GM12878 (cell line): ENCODE measurements at regions not wholly inside any gene's neighbourhood (a gene's known extent, or its start where the extent isn't known, plus 50 kb on each side); places are given as distances from the start of the nearest gene placed in this dataset.

Experiments used
- ATAC-seq: fragments of 200-7000 bp; cut with Tn5 transposase; 3 replicates; pipeline ENCODE4 v1.9.1; 2020; ENCODE audit warnings: mild to moderate bottlenecking, moderate library complexity
- BruUV-seq: library from RNA; stranded (reverse); fragments of 400-500 nt; replicated peaks from 2 replicates; lab custom pipeline; 2021; lab: Mats Ljungman, UMichigan
- CTCF ChIA-PET: fragments of 300-600 bp; sonication (Branson Sonifier 250); formaldehyde crosslinking; extraction: SDS; loops from one replicate; lab custom pipeline; 2021; ENCODE audit warnings: inconsistent platforms; lab: Yijun Ruan, JAX
- POLR2A ChIA-PET: fragments of 350-600 bp; formaldehyde crosslinking; extraction: SDS; loops from one replicate; lab custom pipeline; 2021; ENCODE audit warnings: inconsistent platforms; lab: Charles Lee
- RAD21 ChIA-PET: fragments of 300-600 bp; sonication (Branson Sonifier 250); formaldehyde crosslinking; loops from one replicate; lab custom pipeline; 2023; ENCODE audit warnings: antibody characterized with exemption; ENCODE audit not compliant: unreplicated experiment; lab: Charles Lee
- SMC1A ChIA-PET: fragments of 300-600 bp; sonication (Branson Sonifier 250); formaldehyde crosslinking; loops from one replicate; lab custom pipeline; 2023; ENCODE audit not compliant: unreplicated experiment, uncharacterized antibody; lab: Charles Lee
- DNase-seq: peaks from one replicate; pipeline ENCODE4 v3.0.0-alpha.2; 2011; ENCODE audit warnings: low read depth, low spot score
- FAIRE-seq: peaks from 3 replicates; lab custom pipeline; 2011; peaks lifted over from hg19 to GRCh38; lab: Jason Lieb, UNC
- H2AFZ ChIP-seq: 2 replicates; pipeline ENCODE4 v1.6.0; 2011; ENCODE audit warnings: low read depth, low read length, control low read depth; ENCODE audit not compliant: control insufficient read depth
- H3K27ac ChIP-seq: 2 replicates; pipeline ENCODE4 v1.5.1; 2011; ENCODE audit warnings: control low read depth; ENCODE audit not compliant: control insufficient read depth, insufficient read depth
- H3K27me3 ChIP-seq, 2 experiments: replicated peaks in 1 of 2; 2 replicates each; pipeline versions ENCODE4 v1.6.0 to v1.6.1; 2011; ENCODE audit warnings: low read length in 1 of 2; ENCODE audit not compliant: control insufficient read depth in 2 of 2, insufficient read depth in 2 of 2
- H3K36me3 ChIP-seq, 2 experiments: 2 replicates each; pipeline ENCODE4 v1.5.1; 2011; ENCODE audit warnings: low read length in 1 of 2; ENCODE audit not compliant: control insufficient read depth in 2 of 2, insufficient read depth in 2 of 2
- H3K4me1 ChIP-seq: 2 replicates; pipeline ENCODE4 v1.6.1; 2011; ENCODE audit warnings: mild to moderate bottlenecking, low read length, moderate library complexity, mixed read lengths; ENCODE audit not compliant: control insufficient read depth, insufficient read depth
- H3K4me2 ChIP-seq: 2 replicates; pipeline ENCODE4 v1.6.0; 2011; ENCODE audit warnings: control low read depth; ENCODE audit not compliant: control insufficient read depth, insufficient read depth
- H3K4me3 ChIP-seq: fragments of 200-600 bp; sonication (generic); 2 replicates; pipeline ENCODE4 v1.5.1; 2016
- H3K79me2 ChIP-seq: 2 replicates; pipeline ENCODE4 v1.6.0; 2011; ENCODE audit warnings: low read length; ENCODE audit not compliant: control insufficient read depth, insufficient read depth
- H3K9ac ChIP-seq: 2 replicates; pipeline ENCODE4 v1.8.0; 2011; ENCODE audit warnings: low read length, control low read depth, mixed read lengths; ENCODE audit not compliant: control insufficient read depth, insufficient read depth
- H3K9me3 ChIP-seq: replicated peaks from 3 replicates; pipeline ENCODE4 v1.5.1; 2011; ENCODE audit warnings: mild to moderate bottlenecking, low read length; ENCODE audit not compliant: control insufficient read depth, insufficient read depth
- H4K20me1 ChIP-seq: 2 replicates; pipeline ENCODE4 v1.6.0; 2011; ENCODE audit not compliant: control insufficient read depth, insufficient read depth
- EED ChIP-seq: sonication (generic); IDR thresholded peaks from 2 replicates; pipeline ENCODE4 v1.6.1; 2016; ENCODE audit warnings: antibody characterized with exemption, low read depth
- FOXM1 ChIP-seq: IDR thresholded peaks from 2 replicates; pipeline ENCODE4 v1.6.1; 2012; ENCODE audit warnings: low read depth, mild to moderate bottlenecking, inconsistent platforms, low read length, moderate library complexity
- MAX ChIP-seq: IDR thresholded peaks from 2 replicates; pipeline ENCODE4 v1.6.1; 2012; ENCODE audit warnings: low read depth, low read length, improper control_type of control experiment
- MXI1 ChIP-seq: fragments of 150-350 bp; IDR thresholded peaks from 2 replicates; pipeline ENCODE4 v1.6.1; 2011; ENCODE audit warnings: low read depth, mild to moderate bottlenecking, inconsistent platforms, low read length, improper control_type of control experiment
- NFIC ChIP-seq: IDR thresholded peaks from 2 replicates; pipeline ENCODE4 v1.6.1; 2012; ENCODE audit warnings: low read depth, mild to moderate bottlenecking, inconsistent platforms, low read length, moderate library complexity
- RAD21 ChIP-seq: IDR thresholded peaks from 2 replicates; pipeline ENCODE4 v1.6.1; 2011; ENCODE audit warnings: mild to moderate bottlenecking, low read depth, low read length, moderate library complexity; ENCODE audit not compliant: insufficient read depth
- SP1 ChIP-seq: IDR thresholded peaks from one replicate; pipeline ENCODE4 v1.6.1; 2011; ENCODE audit warnings: low read depth, low read length
- STAT3 ChIP-seq: IDR thresholded peaks from 2 replicates; pipeline ENCODE4 v1.6.1; 2011; ENCODE audit warnings: low read depth, low read length, improper control_type of control experiment
- TBL1XR1 ChIP-seq: IDR thresholded peaks from 2 replicates; pipeline ENCODE4 v1.6.1; 2012; ENCODE audit warnings: low read depth, low read length, improper control_type of control experiment
- ZBED1 ChIP-seq: IDR thresholded peaks from 2 replicates; pipeline ENCODE4 v1.6.1; 2016; ENCODE audit warnings: borderline replicate concordance
- WGBS: methylation state at CpG from one replicate; pipeline ENCODE4 v1.1.6; 2016; ENCODE audit warnings: low lambda C conversion rate; ENCODE audit not compliant: insufficient replicate concordance, insufficient coverage; ENCODE audit errors: missing lambda C conversion rate; 5-methylcytosine and 5-hydroxymethylcytosine counted together
- in situ Hi-C: fragments of 300-500 bp; cut with MboI; formaldehyde crosslinking; loops from 9 replicates; pipeline ENCODE4 v1.14.3; 2018; ENCODE audit warnings: mixed read lengths
- intact Hi-C: fragments of 100-400 bp; cut with micrococcal nuclease; formaldehyde crosslinking; loops from one replicate; pipeline ENCODE4 v1.14.2; 2022; ENCODE audit not compliant: unreplicated experiment
- TF ChIP-seq, protein P1 (sequence below): IDR thresholded peaks from 2 replicates; pipeline ENCODE4 v1.6.1; 2011; ENCODE audit warnings: low read depth, low read length, improper control_type of control experiment, borderline replicate concordance

- Histone ChIP-seq H3K4me3 (no peak overlapping the region), H3K4me2 (no peak overlapping the region), H3K9me3 (no peaks in the 10 kb centered on the region)
- in situ Hi-C loops = no loop called here
- no TSS peak for BruUV-seq
- TF ChIP-seq RAD21 (no peak), ZBED1 (no peak), TBL1XR1 (no peak), FOXM1 (no peak)
- TF ChIP-seq, all 136 proteins: peak for 0
- POLR2A ChIA-PET = no interaction called here
- SMC1A ChIA-PET = no interaction called here
- ATAC-seq (no peak), FAIRE-seq (no peak), DNase-seq (no peak)
- 60% methylated on average over 6 of the region's 6 CpGs for WGBS
- H3K9ac ChIP-seq = no peak overlapping the region
- no peaks in the 10 kb centered on the region for H3K36me3 ChIP-seq
- H2AFZ ChIP-seq = no peak overlapping the region
- H4K20me1 ChIP-seq = no peaks in the 10 kb centered on the region
- CTCF ChIA-PET = no interaction called here
- no peaks in the 10 kb centered on the region for H3K79me2 ChIP-seq
- intact Hi-C loops = no loop called here
- RAD21 ChIA-PET = no interaction called here
- no peaks in the 10 kb centered on the region; a peak in 2 of 4 replicates for H3K27me3 ChIP-seq
- no peak overlapping the region for H3K27ac ChIP-seq
- no peaks in the 10 kb centered on the region for H3K4me1 ChIP-seq
Observed at GRCh38 chr18:79600141-79600540, 79.5 kb upstream of the CTDP1 start.

DNA sequence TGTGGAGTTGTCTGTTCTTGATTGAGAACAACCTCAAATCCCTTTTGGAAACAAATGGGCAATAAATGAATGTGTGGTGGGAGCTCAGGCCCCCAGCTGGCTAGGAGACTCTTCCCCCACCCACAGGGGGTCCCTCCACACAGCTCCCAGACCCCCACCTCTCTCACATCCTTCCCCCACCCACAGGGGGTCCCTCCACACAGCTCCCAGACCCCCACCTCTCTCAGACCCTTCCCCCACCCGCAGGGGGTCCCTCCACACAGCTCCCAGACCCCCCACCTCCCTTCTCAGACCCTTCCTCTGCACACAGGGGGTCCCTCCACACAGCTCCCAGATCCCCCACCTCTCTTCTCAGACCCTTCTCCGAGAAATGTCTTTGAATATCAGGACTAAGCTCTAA is 79.0 kb upstream of the CTDP1 start:
- intact Hi-C loops = no loop called here
- WGBS = 0% methylated on average over 1 of the region's 2 CpGs
- H2AFZ ChIP-seq = no peak overlapping the region
- no peaks in the 10 kb centered on the region; a peak in 2 of 4 replicates for H3K27me3 ChIP-seq
- BruUV-seq = no TSS peak
- DNase-seq (no peak), ATAC-seq (no peak), FAIRE-seq (no peak)
- no peaks in the 10 kb centered on the region for H4K20me1 ChIP-seq
- no peak overlapping the region for H3K27ac ChIP-seq
- no peak overlapping the region for H3K4me2 ChIP-seq
- SMC1A ChIA-PET = no interaction called here
- RAD21 ChIA-PET = no interaction called here
- in situ Hi-C loops = no loop called here
- H3K79me2 ChIP-seq = no peaks in the 10 kb centered on the region
- no peaks in the 10 kb centered on the region for H3K9me3 ChIP-seq
- H3K4me3 ChIP-seq = no peak overlapping the region
- POLR2A ChIA-PET = no interaction called here
- no peaks in the 10 kb centered on the region for H3K4me1 ChIP-seq
- H3K9ac ChIP-seq = no peak overlapping the region
- TF ChIP-seq MXI1 = no peak
- TF ChIP-seq, protein P1, sequence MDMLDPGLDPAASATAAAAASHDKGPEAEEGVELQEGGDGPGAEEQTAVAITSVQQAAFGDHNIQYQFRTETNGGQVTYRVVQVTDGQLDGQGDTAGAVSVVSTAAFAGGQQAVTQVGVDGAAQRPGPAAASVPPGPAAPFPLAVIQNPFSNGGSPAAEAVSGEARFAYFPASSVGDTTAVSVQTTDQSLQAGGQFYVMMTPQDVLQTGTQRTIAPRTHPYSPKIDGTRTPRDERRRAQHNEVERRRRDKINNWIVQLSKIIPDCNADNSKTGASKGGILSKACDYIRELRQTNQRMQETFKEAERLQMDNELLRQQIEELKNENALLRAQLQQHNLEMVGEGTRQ = no peak
- TF ChIP-seq EED = no peak
- no peak for TF ChIP-seq STAT3
- TF ChIP-seq NFIC = no peak
- TF ChIP-seq MAX = no peak
- no peak for TF ChIP-seq SP1
- TF ChIP-seq, all 136 proteins: peak for 0
- no peaks in the 10 kb centered on the region for H3K36me3 ChIP-seq
- CTCF ChIA-PET = no interaction called here
